GM21786 (cell line): ENCODE measurements at regions not wholly inside any gene's neighbourhood (a gene's known extent, or its start where the extent isn't known, plus 50 kb on each side); places are given as distances from the start of the nearest gene placed in this dataset.
A peak's percentile ranks its signal among the peaks of the same experiment; 100 is the strongest.
"Not testable (repeated sequence)": the region's sequence is repeated elsewhere in the genome, so short reads cannot be mapped to it uniquely, and the experiment has no call there.

Experiments used
- ATAC-seq: cut with Tn5 transposase; IDR thresholded peaks from one replicate; pipeline ENCODE4 v1.9.1; 2021; ENCODE audit not compliant: unreplicated experiment

DNA sequence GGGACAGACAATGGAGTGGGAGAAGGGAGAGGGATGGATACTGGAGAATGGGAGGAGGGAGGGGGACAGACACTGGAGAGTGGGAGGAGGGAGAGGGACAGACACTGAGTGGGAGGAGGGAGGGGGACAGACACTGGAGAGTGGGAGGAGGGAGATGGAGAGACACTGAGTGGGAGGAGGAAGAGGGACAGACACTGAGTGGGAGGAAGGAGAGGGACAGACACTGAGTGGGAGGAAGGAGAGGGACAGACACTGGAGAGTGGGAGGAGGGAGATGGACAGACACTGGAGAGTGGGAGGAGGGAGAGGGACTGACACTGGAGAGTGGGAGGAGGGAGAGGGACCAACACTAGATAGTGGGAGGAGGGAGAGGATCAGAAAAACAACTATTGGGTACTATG is 426.7 kb upstream of the PMFBP1 start:
- no peak for ATAC-seq

DNA sequence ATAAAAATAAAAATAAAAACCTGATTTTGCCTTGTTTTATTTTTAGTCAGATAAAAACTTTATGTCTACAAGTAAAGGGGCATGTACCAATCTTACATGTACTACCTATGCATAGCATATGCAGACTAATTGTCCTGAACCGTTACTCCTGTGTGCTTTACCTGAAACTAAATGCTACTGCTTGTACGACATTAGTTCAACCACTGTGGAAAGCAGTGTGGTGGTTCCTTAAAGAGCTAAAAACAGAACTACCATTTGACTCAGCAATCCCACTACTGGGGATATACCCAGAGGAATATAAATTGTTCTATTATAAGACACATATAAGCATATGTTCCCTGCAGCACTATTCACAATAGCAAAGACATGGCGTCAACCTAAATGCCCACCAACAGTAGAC is 426.0 kb upstream of the PMFBP1 start:
- ATAC-seq, result no peak

DNA sequence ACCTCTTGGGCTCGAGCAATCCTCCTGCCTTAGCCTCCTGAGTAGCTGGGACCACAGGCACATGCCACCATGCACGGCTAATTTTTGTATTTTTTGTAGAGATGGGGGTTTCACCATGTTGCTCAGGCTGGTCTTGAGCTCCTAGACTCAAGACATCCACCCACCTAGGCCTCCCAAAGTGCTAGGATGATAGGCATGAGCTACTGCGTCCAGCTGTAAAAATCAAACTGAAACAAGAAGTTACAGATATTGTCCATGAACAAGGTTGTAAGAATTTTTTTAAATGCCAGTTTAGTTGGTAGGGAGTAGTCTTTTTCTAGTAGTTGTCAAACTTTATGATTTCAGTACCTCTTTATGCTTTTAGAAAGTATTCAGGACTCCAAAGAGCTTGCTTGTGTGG is 424.4 kb upstream of the PMFBP1 start:
- ATAC-seq, result no peak

DNA sequence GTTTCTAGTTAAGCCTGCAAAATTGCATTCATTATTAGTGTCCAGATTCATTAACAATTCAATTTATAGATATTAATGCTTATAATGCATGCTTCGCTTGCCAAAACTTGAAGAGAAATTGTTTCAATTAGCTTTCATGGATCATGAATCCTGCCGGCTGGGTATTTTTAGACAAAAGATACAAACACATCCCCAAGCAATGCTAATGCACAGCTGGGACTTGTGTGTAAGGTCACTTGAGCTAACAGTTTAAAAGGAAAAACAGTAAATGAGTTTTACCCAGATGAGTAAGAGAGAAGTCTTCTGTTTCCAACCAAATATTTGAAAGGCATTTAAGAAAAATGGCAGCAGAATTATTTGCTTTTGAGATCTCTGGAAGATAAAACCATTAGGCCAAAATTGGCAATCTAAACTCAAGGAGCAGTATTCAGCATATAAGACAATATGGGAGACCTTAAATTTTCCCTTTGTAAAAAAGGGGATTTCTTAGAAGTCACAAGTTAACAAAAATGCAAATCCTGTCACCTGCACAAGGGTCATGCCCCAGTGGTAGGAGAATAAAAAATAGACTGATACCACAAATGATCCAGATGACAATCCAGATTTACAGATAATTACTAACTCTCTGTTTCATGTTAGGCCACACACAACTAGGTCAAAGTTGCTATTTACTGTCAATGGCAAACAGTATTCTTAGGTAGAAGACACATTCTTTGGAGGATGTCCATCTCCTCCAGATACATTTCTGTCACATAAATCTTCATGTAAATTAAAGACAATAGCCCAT is 418.4 kb upstream of the PMFBP1 start:
- peak; percentile 88 for ATAC-seq

DNA sequence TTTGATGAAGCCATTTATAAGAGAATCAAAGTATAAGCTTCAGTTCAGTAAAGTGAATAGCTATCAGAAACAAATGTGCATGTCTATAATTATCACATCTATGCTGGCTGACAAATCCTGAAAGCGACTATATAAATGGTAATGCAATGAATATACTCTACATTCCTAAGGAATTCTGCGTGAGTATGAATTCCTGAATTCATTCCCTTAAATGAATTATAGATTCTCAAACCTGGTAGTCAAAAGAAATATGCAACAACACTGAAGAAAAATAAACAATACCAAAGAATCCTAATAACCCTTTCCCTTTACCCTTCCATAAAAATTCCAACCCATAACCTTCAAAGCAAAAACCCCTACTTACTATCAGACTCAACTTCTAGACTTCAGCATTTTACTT is 416.6 kb upstream of the PMFBP1 start:
- no peak for ATAC-seq

DNA sequence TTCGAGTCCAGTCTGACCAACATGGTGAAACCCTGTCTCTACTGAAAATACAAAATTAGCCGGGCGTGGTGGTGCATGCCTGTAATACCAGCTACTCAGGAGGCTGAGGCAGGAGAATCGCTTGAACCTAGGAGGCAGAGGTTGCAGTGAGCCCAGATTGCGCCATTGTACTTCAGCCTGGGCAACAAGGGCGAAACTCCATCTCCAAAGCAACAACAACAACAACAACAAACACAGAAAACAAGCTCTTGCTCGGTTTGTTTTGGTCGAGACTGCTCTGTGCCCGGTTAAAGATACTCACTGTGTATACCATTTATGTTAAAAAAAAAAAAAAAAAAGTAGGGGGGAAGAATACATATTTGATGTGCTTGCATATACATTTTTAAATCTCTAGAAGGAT is 406.1 kb upstream of the PMFBP1 start:
- ATAC-seq, result not testable (repeated sequence)

DNA sequence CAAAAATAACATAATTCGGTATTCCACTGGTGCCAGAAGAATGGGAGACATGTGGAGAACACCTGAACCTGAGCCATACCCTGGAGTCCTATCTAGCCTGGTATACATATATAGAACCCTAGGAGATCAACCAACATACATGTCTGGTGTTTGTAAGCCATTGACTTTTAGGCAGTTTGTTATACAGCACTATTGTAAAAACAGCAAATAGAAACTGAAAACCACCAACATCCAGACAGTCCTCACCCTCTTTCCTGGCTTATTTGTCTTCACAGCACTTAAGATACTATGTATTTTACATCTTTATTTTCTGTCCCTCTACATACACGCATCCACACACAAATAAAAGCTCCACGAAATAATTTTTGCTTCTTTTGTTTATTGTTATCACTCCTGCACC is 404.2 kb upstream of the PMFBP1 start:
- no peak for ATAC-seq

DNA sequence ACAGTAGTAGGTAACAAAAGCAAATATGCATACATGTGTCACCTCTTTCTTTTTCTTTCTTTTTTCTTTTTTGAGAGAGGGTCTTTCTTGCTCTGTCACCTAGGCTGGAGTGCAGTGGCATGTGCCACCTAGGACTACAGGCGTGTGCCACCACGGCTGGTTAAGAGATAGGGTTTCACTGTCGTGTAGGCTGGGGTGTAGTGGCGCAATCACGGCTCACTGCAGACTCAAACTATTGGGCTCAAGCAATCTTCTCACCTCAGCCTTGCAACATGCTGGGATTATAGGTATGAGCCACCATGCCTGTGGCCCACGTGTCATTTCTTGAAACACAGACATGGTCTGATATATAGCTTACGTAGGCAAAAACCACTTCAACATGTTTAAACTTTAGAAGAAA is 397.7 kb upstream of the PMFBP1 start:
- no peak for ATAC-seq

DNA sequence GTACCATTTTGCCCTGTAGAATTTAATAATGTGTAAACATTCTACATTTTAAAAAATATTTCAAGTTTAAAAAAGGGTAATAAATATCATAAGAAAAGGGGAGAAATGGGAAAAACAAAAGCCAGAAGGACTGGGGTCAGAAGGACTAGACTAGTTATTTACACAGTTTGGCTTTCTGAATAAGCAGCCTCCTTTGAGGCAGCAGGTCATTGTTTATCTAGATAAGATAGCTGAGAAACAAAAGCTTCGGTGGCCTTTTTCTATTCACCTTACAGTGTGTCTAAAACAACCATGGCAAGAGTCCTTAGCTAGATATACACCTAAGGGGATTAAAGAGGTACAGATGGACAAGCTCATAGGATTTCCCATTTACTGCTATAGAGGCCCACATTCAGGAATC is 396.5 kb upstream of the PMFBP1 start:
- no peak for ATAC-seq

DNA sequence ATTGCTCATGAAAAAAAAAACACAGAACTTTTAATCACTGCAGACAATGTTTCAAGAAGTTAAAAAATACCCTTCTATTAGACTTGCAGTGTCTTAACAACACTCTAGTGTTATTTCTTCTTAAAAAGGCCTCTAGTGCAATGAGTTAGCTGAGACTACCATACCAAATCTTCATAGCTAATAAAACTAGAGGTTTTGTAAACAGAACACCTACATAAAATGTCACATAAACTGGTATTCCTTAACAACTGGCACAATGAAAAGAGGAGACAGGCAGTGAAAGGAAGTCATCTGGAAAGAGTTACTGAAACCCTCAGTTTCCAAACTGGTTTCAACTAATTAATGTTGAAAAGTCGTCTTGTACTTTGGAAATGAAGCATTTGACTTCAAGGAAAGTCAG is 394.2 kb upstream of the PMFBP1 start:
- no peak for ATAC-seq

DNA sequence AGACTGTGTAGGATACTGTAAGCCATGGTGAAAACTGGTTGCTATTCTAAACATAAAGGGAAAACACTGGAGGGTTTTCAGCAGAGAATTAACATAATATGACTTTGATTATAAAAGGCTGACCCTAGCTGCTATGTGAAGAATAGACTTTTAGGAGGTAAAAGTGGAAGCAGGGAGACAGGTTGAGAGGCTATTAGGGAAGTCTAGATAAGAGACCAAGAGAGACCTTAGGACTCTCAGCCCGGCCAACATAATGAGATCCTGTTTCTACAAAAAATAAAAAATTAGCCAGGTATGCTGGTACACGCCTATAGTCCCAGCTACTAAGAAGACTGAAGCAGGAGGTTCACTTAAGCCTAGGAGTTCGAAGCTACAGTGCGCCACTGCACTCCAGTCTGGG is 393.2 kb upstream of the PMFBP1 start:
- no peak for ATAC-seq

DNA sequence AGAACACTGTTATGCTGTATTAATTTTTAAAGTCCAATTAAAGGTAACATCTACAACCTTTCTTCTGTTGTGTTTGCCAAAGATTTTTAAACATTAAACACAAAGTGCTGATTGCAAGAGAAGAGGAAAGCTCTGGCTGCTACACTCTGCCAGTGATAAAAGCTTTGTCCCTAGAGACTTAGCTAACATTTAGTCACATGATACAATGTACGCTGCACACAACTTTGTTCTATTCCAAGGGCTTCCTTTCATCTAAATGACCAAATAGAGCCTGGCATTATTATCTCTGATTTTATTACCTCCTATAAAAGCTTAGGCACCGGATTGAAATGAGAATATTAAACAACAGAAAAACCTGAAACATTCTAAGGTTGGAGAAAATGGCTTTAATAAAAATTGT is 388.7 kb upstream of the PMFBP1 start:
- no peak for ATAC-seq

DNA sequence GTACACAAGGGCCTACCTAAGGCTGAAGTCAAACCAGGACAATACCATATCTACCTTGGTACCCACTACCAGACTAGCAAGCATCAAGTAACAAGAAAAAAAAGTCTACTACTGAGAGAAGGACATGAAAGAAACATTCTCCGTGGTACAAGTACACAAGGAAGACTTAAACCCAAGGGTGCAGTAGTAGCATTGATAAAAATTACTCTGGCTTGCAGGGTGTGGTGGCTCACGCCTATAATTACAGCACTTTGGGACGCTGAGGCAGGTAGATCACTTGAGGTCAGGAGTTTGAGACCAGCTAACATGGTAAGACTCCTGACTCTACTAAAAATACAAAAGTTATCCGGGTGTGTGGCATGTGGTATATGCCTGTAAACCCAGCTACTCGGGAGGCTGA is 386.5 kb upstream of the PMFBP1 start:
- no peak for ATAC-seq

DNA sequence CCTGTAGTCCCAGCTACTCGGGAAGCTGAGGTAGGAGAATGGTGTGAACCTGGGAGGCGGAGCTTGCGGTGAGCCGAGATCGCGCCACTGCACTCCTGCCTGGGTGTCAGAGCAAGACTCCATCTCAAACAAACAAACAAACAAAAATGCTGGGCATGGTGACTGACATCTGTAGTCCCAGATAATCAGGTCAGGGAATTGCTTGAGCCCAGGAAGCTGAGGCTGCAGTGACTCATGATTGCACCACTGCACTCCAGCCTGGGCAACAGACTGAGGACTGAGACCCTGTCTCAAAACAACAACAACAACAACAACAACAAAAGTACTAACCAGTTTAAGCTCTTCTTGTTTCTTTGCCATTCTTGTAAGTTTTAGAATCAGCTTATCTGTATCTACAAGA is 383.0 kb upstream of the PMFBP1 start:
- ATAC-seq, result no peak

DNA sequence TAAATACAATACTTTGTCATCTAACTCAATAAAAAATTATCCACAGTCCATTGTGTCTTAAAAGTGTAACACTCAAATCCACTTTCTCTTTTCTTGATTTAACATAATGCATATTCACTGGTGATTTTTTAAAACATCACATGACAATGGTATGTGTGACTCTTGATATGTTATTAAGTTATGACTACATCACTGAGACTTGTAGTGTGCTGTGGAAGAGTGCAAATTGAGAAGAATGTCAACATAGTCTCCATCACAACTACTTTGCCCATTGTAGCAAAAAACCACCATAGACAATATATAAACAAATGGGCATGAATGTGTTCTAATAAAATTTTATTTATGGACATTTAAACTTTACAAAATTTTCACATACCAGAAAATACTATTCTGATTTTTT is 380.7 kb upstream of the PMFBP1 start:
- no peak for ATAC-seq

DNA sequence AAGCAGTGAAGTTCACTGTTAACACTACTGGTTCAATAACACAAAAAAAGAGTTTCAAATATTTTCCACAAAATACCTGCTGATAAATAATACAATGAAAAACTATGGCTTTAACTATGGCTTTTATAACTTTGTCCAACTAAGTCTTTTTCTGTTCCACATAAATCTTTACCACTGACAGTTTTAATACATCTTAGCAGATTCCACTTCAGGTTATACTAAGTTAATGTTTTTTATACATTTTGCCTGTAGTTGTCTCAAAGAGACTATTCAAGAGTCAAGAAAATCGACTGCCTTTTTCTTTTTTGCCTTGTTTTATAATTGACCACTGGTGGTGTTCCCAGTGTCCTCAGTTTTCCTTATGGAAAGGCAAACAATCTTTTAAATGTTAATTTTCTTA is 379.7 kb upstream of the PMFBP1 start:
- no peak for ATAC-seq

DNA sequence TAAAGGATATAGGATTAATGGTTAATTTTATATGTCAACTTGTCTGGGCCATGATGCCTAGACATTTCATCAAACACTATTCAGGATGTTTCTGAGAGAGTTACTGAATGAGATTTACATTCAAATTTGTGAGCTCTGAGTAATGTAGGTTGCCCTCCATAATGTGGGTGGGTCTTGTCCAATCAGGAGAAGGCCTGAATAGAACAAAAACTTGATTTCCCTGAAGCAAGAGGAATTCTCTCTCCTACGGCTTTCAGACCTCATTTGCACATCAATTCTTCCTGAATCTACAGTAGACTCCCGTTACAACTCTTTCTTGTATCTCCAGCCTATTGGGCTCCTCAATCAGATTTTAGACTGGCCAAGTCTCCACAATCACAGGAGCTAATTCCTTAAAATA is 377.9 kb upstream of the PMFBP1 start:
- ATAC-seq, result no peak

DNA sequence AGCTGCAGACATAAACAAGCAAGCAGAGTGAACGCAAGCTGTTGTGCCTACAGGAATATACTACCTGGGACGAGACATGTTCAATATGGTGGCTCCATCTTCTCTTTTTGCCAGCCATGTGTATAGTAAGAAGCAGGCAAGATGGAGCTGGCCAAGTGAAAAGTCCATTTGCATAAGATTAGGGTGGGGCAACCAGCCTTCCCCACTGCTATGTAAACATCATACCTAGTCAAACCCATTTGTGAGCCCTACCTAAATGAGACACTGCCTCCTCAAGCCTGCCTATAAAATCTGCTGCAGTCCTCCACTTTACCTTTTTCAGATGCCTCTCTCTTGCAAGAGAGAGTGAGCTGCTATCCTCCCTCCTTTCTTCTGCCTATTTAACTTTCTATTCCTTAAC is 370.1 kb upstream of the PMFBP1 start:
- ATAC-seq, result no peak

DNA sequence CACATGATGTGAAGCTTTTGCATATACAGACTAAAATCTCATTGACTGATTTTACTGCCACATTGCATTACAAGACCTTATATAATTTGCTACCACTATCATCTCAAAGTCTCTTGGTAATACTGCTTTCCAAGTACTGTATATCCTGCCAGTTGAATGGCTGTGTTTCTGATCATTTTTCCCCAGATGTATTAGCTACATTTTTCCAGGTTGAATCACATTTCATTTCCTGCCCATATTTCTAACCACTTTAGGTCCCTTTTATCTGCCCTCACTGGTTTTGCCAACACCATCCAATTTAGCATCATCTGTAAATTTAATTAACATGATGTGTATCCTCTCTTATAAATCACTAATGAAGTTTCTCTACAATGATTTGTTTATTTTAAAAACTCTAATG is 365.7 kb upstream of the PMFBP1 start:
- ATAC-seq, result no peak

DNA sequence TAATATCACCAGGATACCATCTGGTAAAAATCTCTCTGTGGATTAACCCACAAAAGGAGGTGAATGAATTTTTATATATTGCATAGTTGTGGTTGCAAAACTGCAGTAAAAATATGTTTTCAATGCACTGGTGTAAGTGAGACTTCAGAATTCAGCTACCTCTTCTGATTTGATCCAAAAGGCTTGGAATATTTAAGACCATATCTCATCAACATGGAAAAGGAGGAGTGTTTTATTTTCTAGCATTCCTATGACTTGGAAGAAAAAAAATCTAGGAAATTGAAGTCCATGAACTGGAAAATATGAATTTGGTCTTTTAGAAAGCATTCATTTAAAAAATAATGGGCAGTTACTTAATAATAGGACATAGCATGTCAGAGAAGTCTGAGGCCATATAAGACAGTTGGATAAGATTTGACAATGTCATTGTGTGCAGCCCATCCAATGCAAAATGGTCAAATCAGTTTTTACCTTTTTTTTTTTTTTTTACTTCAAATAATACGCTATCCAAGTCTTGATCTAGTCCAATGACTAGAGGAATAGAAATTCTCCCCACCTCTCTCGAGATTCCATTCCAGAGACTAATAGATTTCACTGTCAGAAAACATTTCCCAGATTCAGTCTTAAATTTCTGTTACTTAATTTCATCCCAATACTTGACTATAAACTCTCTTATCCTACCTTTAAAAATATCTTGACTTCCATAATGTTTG is 364.9 kb upstream of the PMFBP1 start:
- ATAC-seq, result no peak

DNA sequence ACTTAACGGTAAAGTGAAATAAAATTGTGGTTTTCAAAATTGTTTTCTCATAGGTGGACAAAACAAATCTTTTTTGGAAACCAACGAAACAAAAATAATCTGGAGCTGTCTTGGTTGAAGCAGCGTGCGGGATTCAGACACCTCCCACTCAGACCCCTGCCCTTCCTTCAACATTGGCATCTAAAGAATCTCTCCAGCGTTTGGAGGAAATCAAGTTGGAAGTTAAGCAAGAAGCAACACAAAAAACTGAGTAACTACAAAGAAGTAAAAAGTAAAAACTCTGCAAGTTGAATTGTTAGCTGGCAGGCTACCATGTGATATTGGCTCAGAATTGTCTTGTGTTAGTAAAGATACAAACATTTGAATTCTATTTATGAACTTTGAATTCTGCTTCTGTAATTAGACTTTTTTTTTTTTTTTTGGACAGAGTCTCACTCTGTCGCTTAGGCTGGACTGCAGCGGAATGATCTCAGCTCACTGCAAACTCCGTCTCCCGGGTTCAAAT is 361.0 kb upstream of the PMFBP1 start:
- ATAC-seq, result no peak

DNA sequence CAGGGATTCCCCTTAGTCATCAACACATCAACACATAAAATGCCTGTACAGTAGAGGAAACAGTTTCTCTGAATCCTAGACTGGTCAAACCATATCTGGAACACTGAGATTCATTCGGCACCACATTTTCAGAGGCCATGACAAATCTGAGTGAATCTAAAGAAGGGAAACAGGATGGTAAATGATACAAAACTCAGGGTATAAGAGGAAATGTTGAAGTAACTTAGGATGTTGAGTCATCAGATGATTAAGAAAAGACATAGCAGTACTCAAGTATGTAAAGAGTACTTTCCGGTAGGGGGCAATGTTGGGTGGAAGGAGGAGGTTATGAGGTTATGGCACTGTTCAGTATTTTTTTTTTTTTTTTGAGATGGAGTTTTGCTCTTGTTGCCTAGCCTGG is 358.5 kb upstream of the PMFBP1 start:
- no peak for ATAC-seq

DNA sequence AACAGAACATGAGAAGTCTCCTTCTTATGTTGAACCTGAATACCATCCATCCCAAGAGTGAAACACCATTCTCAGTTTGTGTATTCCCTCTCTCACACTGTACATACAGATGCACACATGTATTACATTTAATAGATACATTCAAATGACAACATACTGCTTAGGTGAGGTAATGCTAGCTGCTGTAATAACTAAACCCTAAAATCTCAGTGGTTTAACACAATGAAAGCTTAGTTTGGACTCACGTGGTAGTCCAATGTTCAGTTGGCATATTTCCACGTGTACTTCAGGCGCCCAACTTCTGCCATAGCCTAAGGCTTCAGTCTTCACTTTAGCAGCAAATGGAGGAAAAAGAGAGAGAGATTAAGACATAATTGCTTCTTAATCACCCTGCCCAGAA is 351.1 kb upstream of the PMFBP1 start:
- no peak for ATAC-seq
